Left ventricle myocardium inferior (tissue), 1 donor: ENCODE measurements at regions not wholly inside any gene's neighbourhood (a gene's known extent, or its start where the extent isn't known, plus 50 kb on each side); places are given as distances from the start of the nearest gene placed in this dataset.

Experiments
- DNase-seq: peaks from one replicate; pipeline ENCODE4 v3.0.0-alpha.2; 2020
- H3K27ac ChIP-seq: fragments of 200-600 bp; replicated peaks from 2 replicates; pipeline ENCODE4 v1.8.0; 2021
- H3K27me3 ChIP-seq: fragments of 200-600 bp; 2 replicates; pipeline ENCODE4 v1.8.0; 2021; ENCODE audit warnings: low read depth
- H3K36me3 ChIP-seq: fragments of 200-600 bp; 2 replicates; pipeline ENCODE4 v1.8.0; 2021
- H3K4me1 ChIP-seq: fragments of 200-600 bp; 2 replicates; pipeline ENCODE4 v1.8.0; 2021
- H3K4me3 ChIP-seq: fragments of 200-600 bp; 2 replicates; pipeline ENCODE4 v1.8.0; 2021; ENCODE audit warnings: mild to moderate bottlenecking, moderate library complexity
- H3K9me3 ChIP-seq: fragments of 200-600 bp; replicated peaks from 2 replicates; pipeline ENCODE4 v1.8.0; 2021
- CTCF ChIP-seq: fragments of 200-600 bp; IDR thresholded peaks from 2 replicates; pipeline ENCODE4 v1.8.0; 2021; ENCODE audit warnings: antibody characterized with exemption, mild to moderate bottlenecking, borderline replicate concordance
- intact Hi-C: fragments of 100-400 bp; cut with micrococcal nuclease; formaldehyde crosslinking; loops from one replicate; pipeline ENCODE4 v1.11.0; 2022
- donor health status: DM: no; HTN: yes; CAD: no; lungs with severe emphysema.

- Histone ChIP-seq H3K27ac (peak overlapping the region; percentile 80), H3K27me3 (no peaks in the 10 kb centered on the region), H3K9me3 (no peaks in the 10 kb centered on the region), H3K36me3 (no peaks in the 10 kb centered on the region), H3K4me1 (peaks cover 65% of the 10 kb centered on the region), H3K4me3 (no peak overlapping the region)
- no peak for TF ChIP-seq CTCF
- intact Hi-C loops, result no loop called here
- DNase-seq, result no peak
Measured at GRCh38 chr2:196404276-196404675, 232.9 kb upstream of the STK17B start.

GRCh38 chr2:196407675-196408264, 231.7 kb upstream of the CCDC150 start:
- no peaks in the 10 kb centered on the region for H3K36me3 ChIP-seq
- H3K27me3 ChIP-seq, result no peaks in the 10 kb centered on the region
- H3K4me3 ChIP-seq, result no peak overlapping the region
- peaks cover 64% of the 10 kb centered on the region for H3K4me1 ChIP-seq
- H3K9me3 ChIP-seq, result no peaks in the 10 kb centered on the region
- no peak for TF ChIP-seq CTCF
- intact Hi-C loops, result no loop called here
- DNase-seq, result no peak
- no peak overlapping the region for H3K27ac ChIP-seq

- Histone ChIP-seq H3K9me3 (no peaks in the 10 kb centered on the region), H3K4me3 (no peak overlapping the region), H3K4me1 (peaks cover 63% of the 10 kb centered on the region), H3K36me3 (no peaks in the 10 kb centered on the region), H3K27ac (no peak overlapping the region), H3K27me3 (no peaks in the 10 kb centered on the region)
- TF ChIP-seq CTCF, result no peak
- no peak for DNase-seq
- intact Hi-C loops, result no loop called here
Measured at GRCh38 chr2:196409376-196409775, 230.1 kb upstream of the CCDC150 start.

- Histone ChIP-seq H3K4me3 (no peak overlapping the region), H3K4me1 (peaks cover 61% of the 10 kb centered on the region), H3K9me3 (no peaks in the 10 kb centered on the region), H3K36me3 (no peaks in the 10 kb centered on the region), H3K27me3 (no peaks in the 10 kb centered on the region), H3K27ac (no peak overlapping the region)
- intact Hi-C loops, result no loop called here
- TF ChIP-seq CTCF, result no peak
- no peak for DNase-seq
Measured at GRCh38 chr2:196410008-196410407, 229.5 kb upstream of the CCDC150 start.

GRCh38 chr2:196413821-196414274, 225.7 kb upstream of the CCDC150 start:
- TF ChIP-seq CTCF, result no peak
- Histone ChIP-seq H3K4me1 (peaks cover 61% of the 10 kb centered on the region), H3K4me3 (no peak overlapping the region), H3K36me3 (no peaks in the 10 kb centered on the region), H3K9me3 (no peaks in the 10 kb centered on the region), H3K27me3 (no peaks in the 10 kb centered on the region), H3K27ac (peak overlapping the region; percentile 40)
- no peak for DNase-seq
- intact Hi-C loops, result no loop called here
